ENCODE measurements at regions not wholly inside any gene's neighbourhood (a gene's known extent, or its start where the extent isn't known, plus 50 kb on each side); places are given as distances from the start of the nearest gene placed in this dataset.

GRCh38 chr3:165903885-165904630 is 66.8 kb upstream of the BCHE start:
- no peak for TF ChIP-seq EZH2 (IDR thresholded peaks at IDR 0.05; ENCODE audit: low read length, missing control alignments)
- TF ChIP-seq CTCF (conservative IDR thresholded peaks at IDR 0.05 in 1 of 2, IDR thresholded peaks at IDR 0.05 in 1 of 2; ENCODE audit: low read depth in 1 of 2, low read length in 2 of 2) = no peak
